GM12891 (cell line): ENCODE measurements at regions not wholly inside any gene's neighbourhood (a gene's known extent, or its start where the extent isn't known, plus 50 kb on each side); places are given as distances from the start of the nearest gene placed in this dataset.
"Not testable (repeated sequence)": the region's sequence is repeated elsewhere in the genome, so short reads cannot be mapped to it uniquely, and the experiment has no call there.

Experiments
- POLR2A ChIP-seq: IDR thresholded peaks from 2 replicates; pipeline ENCODE4 v1.6.1; 2011; ENCODE audit warnings: low read depth, low read length, control low read depth
- POLR2AphosphoS5 ChIP-seq: IDR thresholded peaks from 2 replicates; pipeline ENCODE4 v1.6.1; 2011; ENCODE audit warnings: low read depth, low read length, control low read depth
- SPI1 ChIP-seq: IDR thresholded peaks from 2 replicates; pipeline ENCODE4 v1.6.1; 2011; ENCODE audit warnings: low read depth, low read length, control low read depth

DNA sequence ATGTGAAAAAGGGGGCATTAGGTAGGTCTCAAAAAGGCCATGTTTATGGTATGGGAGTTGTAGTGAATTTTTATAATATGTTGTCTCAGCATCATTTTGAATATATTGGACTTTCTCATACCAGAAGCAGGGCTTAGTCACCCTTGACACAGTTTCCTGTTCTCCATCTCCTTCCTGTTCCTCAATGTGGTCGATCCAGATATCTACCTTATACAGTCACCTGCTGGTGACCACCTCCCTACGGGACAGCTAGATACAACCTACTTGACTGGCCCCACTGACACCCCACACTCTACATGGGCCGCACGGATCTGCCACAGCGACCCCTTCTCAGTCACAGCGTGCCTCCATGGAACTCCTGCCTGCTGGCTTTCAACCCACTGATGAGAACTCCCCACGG, 193.5 kb upstream of the ATP6AP2 start:
- TF ChIP-seq POLR2AphosphoS5, POLR2A, SPI1: not testable (repeated sequence)
